ENCODE measurements at regions not wholly inside any gene's neighbourhood (a gene's known extent, or its start where the extent isn't known, plus 50 kb on each side); places are given as distances from the start of the nearest gene placed in this dataset.

- in situ Hi-C loops (cut with HindIII; ENCODE audit: low sequenced_read_pairs): no loop called here
- H3K4me3 ChIP-seq (ENCODE audit: low read depth, low read length): no peak overlapping the region
- no peak for TF ChIP-seq CTCF (IDR thresholded peaks at IDR 0.05; ENCODE audit: low read depth, low read length)
- DNase-seq (ENCODE audit: low read depth, low spot score): no peak
These were observed 425.4 kb downstream of the MED13L start for GRCh38 chr12:115852054-115852453.

- TF ChIP-seq CTCF (IDR thresholded peaks at IDR 0.05; ENCODE audit: low read depth, low read length): no peak
- no peak overlapping the region for H3K4me3 ChIP-seq (ENCODE audit: low read depth, low read length)
- in situ Hi-C loops (cut with HindIII; ENCODE audit: low sequenced_read_pairs): no loop called here
- DNase-seq (ENCODE audit: low read depth, low spot score): no peak
These were observed 426.5 kb downstream of the MED13L start for GRCh38 chr12:115850957-115851356.

GRCh38 chr12:115849262-115849943 lies 428.1 kb downstream of the MED13L start:
- in situ Hi-C loops (cut with HindIII; ENCODE audit: low sequenced_read_pairs): no loop called here
- DNase-seq (ENCODE audit: low read depth, low spot score): no peak
- no peak for TF ChIP-seq CTCF (IDR thresholded peaks at IDR 0.05; ENCODE audit: low read depth, low read length)
- no peak overlapping the region for H3K4me3 ChIP-seq (ENCODE audit: low read depth, low read length)

- TF ChIP-seq CTCF (IDR thresholded peaks at IDR 0.05; ENCODE audit: low read depth, low read length): no peak
- in situ Hi-C loops (cut with HindIII; ENCODE audit: low sequenced_read_pairs): no loop called here
- no peak overlapping the region for H3K4me3 ChIP-seq (ENCODE audit: low read depth, low read length)
- DNase-seq (ENCODE audit: low read depth, low spot score): no peak
These were observed 430.1 kb downstream of the MED13L start for GRCh38 chr12:115847398-115847797.

GRCh38 chr12:115846516-115846915 lies 431.0 kb downstream of the MED13L start:
- TF ChIP-seq CTCF (IDR thresholded peaks at IDR 0.05; ENCODE audit: low read depth, low read length): no peak
- DNase-seq (ENCODE audit: low read depth, low spot score): no peak
- H3K4me3 ChIP-seq (ENCODE audit: low read depth, low read length): no peak overlapping the region
- in situ Hi-C loops (cut with HindIII; ENCODE audit: low sequenced_read_pairs): no loop called here

- in situ Hi-C loops (cut with HindIII; ENCODE audit: low sequenced_read_pairs): no loop called here
- no peak for DNase-seq (ENCODE audit: low read depth, low spot score)
- no peak for TF ChIP-seq CTCF (IDR thresholded peaks at IDR 0.05; ENCODE audit: low read depth, low read length)
- H3K4me3 ChIP-seq (ENCODE audit: low read depth, low read length): no peak overlapping the region
These were observed 437.3 kb downstream of the MED13L start for GRCh38 chr12:115840159-115840558.

All from astrocyte of the spinal cord (primary cell).